ENCODE measurements at regions not wholly inside any gene's neighbourhood (a gene's known extent, or its start where the extent isn't known, plus 50 kb on each side); places are given as distances from the start of the nearest gene placed in this dataset.
"Not testable (repeated sequence)": the region's sequence is repeated elsewhere in the genome, so short reads cannot be mapped to it uniquely, and the experiment has no call there.

GRCh38 chr15:96849271-96849900 lies 518.9 kb downstream of the NR2F2 start:
- no peaks in the 10 kb centered on the region for H3K4me1 ChIP-seq (ENCODE audit: control insufficient read depth in 3 of 3, insufficient read depth in 2 of 3, low read depth in 1 of 3, low read length in 2 of 3)
- FAIRE-seq (no peak), DNase-seq (no peak)
- H3K9me3 ChIP-seq (ENCODE audit: control insufficient read depth in 2 of 2, insufficient read depth in 1 of 2, low read depth in 1 of 2, low read length in 1 of 2), result peaks cover 0 to 8% of the 10 kb centered on the region in 2 donors
- no peak overlapping the region for H3K4me3 ChIP-seq (ENCODE audit: low read depth in 1 of 3, low read length in 3 of 3)
- 27 to 43% (median 32%) methylated on average over 11 of the region's 11 CpGs for WGBS, 3 donors
- no peaks in the 10 kb centered on the region for H3K36me3 ChIP-seq (ENCODE audit: control insufficient read depth in 3 of 3, insufficient read depth in 2 of 3, low read depth in 1 of 3, low read length in 3 of 3)
- H3K27me3 ChIP-seq (ENCODE audit: control insufficient read depth in 3 of 3, insufficient read depth in 3 of 3, low read length in 3 of 3), result no peaks in the 10 kb centered on the region
- H3K27ac ChIP-seq (ENCODE audit: low read depth in 1 of 3, low read length in 2 of 3), result no peak overlapping the region

GRCh38 chr15:96851613-96852012 lies 521.1 kb downstream of the NR2F2 start:
- no peaks in the 10 kb centered on the region for H3K27me3 ChIP-seq (ENCODE audit: control insufficient read depth in 3 of 3, insufficient read depth in 3 of 3, low read length in 3 of 3)
- H3K27ac ChIP-seq (ENCODE audit: low read depth in 1 of 3, low read length in 2 of 3), result no peak overlapping the region
- H3K4me1 ChIP-seq (ENCODE audit: control insufficient read depth in 3 of 3, insufficient read depth in 2 of 3, low read depth in 1 of 3, low read length in 2 of 3), result no peaks in the 10 kb centered on the region
- WGBS, 3 donors, result 47 to 65% (median 58%) methylated on average over 3 of the region's 3 CpGs
- H3K4me3 ChIP-seq (ENCODE audit: low read depth in 1 of 3, low read length in 3 of 3), result no peak overlapping the region
- DNase-seq (no peak), FAIRE-seq (no peak)
- H3K9me3 ChIP-seq (ENCODE audit: control insufficient read depth in 2 of 2, insufficient read depth in 1 of 2, low read depth in 1 of 2, low read length in 1 of 2), result no peaks in the 10 kb centered on the region
- H3K36me3 ChIP-seq (ENCODE audit: control insufficient read depth in 3 of 3, insufficient read depth in 2 of 3, low read depth in 1 of 3, low read length in 3 of 3), result no peaks in the 10 kb centered on the region

GRCh38 chr15:96858694-96859093 lies 528.2 kb downstream of the NR2F2 start:
- no peak overlapping the region for H3K27ac ChIP-seq (ENCODE audit: low read depth in 1 of 3, low read length in 2 of 3)
- 67 to 77% (median 68%) methylated on average over 9 of the region's 9 CpGs for WGBS, 3 donors
- DNase-seq (no peak), FAIRE-seq (no peak)
- no peaks in the 10 kb centered on the region for H3K36me3 ChIP-seq (ENCODE audit: control insufficient read depth in 3 of 3, insufficient read depth in 2 of 3, low read depth in 1 of 3, low read length in 3 of 3)
- H3K4me1 ChIP-seq (ENCODE audit: control insufficient read depth in 3 of 3, insufficient read depth in 2 of 3, low read depth in 1 of 3, low read length in 2 of 3), result no peaks in the 10 kb centered on the region
- no peaks in the 10 kb centered on the region for H3K27me3 ChIP-seq (ENCODE audit: control insufficient read depth in 3 of 3, insufficient read depth in 3 of 3, low read length in 3 of 3)
- H3K9me3 ChIP-seq (ENCODE audit: control insufficient read depth in 2 of 2, insufficient read depth in 1 of 2, low read depth in 1 of 2, low read length in 1 of 2), result no peaks in the 10 kb centered on the region
- H3K4me3 ChIP-seq (ENCODE audit: low read depth in 1 of 3, low read length in 3 of 3), result no peak overlapping the region

GRCh38 chr15:96860741-96861140 lies 530.2 kb downstream of the NR2F2 start:
- no peak for DNase-seq
- Histone ChIP-seq H3K9me3 (ENCODE audit: control insufficient read depth in 2 of 2, insufficient read depth in 1 of 2, low read depth in 1 of 2, low read length in 1 of 2) (no peaks in the 10 kb centered on the region), H3K27ac (ENCODE audit: low read depth in 1 of 3, low read length in 2 of 3) (no peak overlapping the region), H3K4me1 (ENCODE audit: control insufficient read depth in 3 of 3, insufficient read depth in 2 of 3, low read depth in 1 of 3, low read length in 2 of 3) (no peaks in the 10 kb centered on the region), H3K36me3 (ENCODE audit: control insufficient read depth in 3 of 3, insufficient read depth in 2 of 3, low read depth in 1 of 3, low read length in 3 of 3) (no peaks in the 10 kb centered on the region), H3K27me3 (ENCODE audit: control insufficient read depth in 3 of 3, insufficient read depth in 3 of 3, low read length in 3 of 3) (no peaks in the 10 kb centered on the region), H3K4me3 (ENCODE audit: low read depth in 1 of 3, low read length in 3 of 3) (no peak overlapping the region)
- 45 to 64% (median 53%) methylated on average over 4 of the region's 4 CpGs for WGBS, 3 donors
- no peak for FAIRE-seq

GRCh38 chr15:96867992-96868391 lies 537.5 kb downstream of the NR2F2 start:
- no peak for FAIRE-seq
- Histone ChIP-seq H3K4me3 (ENCODE audit: low read depth in 1 of 3, low read length in 3 of 3) (no peak overlapping the region), H3K9me3 (ENCODE audit: control insufficient read depth in 2 of 2, insufficient read depth in 1 of 2, low read depth in 1 of 2, low read length in 1 of 2) (peaks cover 0 to 8% of the 10 kb centered on the region in 2 donors), H3K4me1 (ENCODE audit: control insufficient read depth in 3 of 3, insufficient read depth in 2 of 3, low read depth in 1 of 3, low read length in 2 of 3) (no peaks in the 10 kb centered on the region), H3K36me3 (ENCODE audit: control insufficient read depth in 3 of 3, insufficient read depth in 2 of 3, low read depth in 1 of 3, low read length in 3 of 3) (no peaks in the 10 kb centered on the region), H3K27ac (ENCODE audit: low read depth in 1 of 3, low read length in 2 of 3) (no peak overlapping the region), H3K27me3 (ENCODE audit: control insufficient read depth in 3 of 3, insufficient read depth in 3 of 3, low read length in 3 of 3) (peaks cover 0 to 2% (median 0%) of the 10 kb centered on the region in 3 donors)
- 71 to 84% (median 77%) methylated on average over 8 of the region's 8 CpGs for WGBS, 3 donors
- no peak for DNase-seq

GRCh38 chr15:96869122-96869521 lies 538.6 kb downstream of the NR2F2 start:
- DNase-seq (no peak), FAIRE-seq (no peak)
- no peaks in the 10 kb centered on the region for H3K4me1 ChIP-seq (ENCODE audit: control insufficient read depth in 3 of 3, insufficient read depth in 2 of 3, low read depth in 1 of 3, low read length in 2 of 3)
- no peaks in the 10 kb centered on the region for H3K36me3 ChIP-seq (ENCODE audit: control insufficient read depth in 3 of 3, insufficient read depth in 2 of 3, low read depth in 1 of 3, low read length in 3 of 3)
- peaks cover 0 to 8% of the 10 kb centered on the region in 2 donors for H3K9me3 ChIP-seq (ENCODE audit: control insufficient read depth in 2 of 2, insufficient read depth in 1 of 2, low read depth in 1 of 2, low read length in 1 of 2)
- H3K27ac ChIP-seq (ENCODE audit: low read depth in 1 of 3, low read length in 2 of 3), result no peak overlapping the region
- H3K4me3 ChIP-seq (ENCODE audit: low read depth in 1 of 3, low read length in 3 of 3), result no peak overlapping the region
- H3K27me3 ChIP-seq (ENCODE audit: control insufficient read depth in 3 of 3, insufficient read depth in 3 of 3, low read length in 3 of 3), result peaks cover 0 to 2% (median 0%) of the 10 kb centered on the region in 3 donors
- 93 to 100% (median 99%) methylated on average over 1 of the region's 1 CpG for WGBS, 3 donors

GRCh38 chr15:96869790-96870189 lies 539.3 kb downstream of the NR2F2 start:
- 11 to 35% (median 17%) methylated on average over 1 of the region's 1 CpG for WGBS, 3 donors
- H3K4me1 ChIP-seq (ENCODE audit: control insufficient read depth in 3 of 3, insufficient read depth in 2 of 3, low read depth in 1 of 3, low read length in 2 of 3), result no peaks in the 10 kb centered on the region
- DNase-seq (no peak), FAIRE-seq (no peak)
- H3K27me3 ChIP-seq (ENCODE audit: control insufficient read depth in 3 of 3, insufficient read depth in 3 of 3, low read length in 3 of 3), result peaks cover 0 to 2% (median 0%) of the 10 kb centered on the region in 3 donors
- H3K4me3 ChIP-seq (ENCODE audit: low read depth in 1 of 3, low read length in 3 of 3), result no peak overlapping the region
- H3K9me3 ChIP-seq (ENCODE audit: control insufficient read depth in 2 of 2, insufficient read depth in 1 of 2, low read depth in 1 of 2, low read length in 1 of 2), result peaks cover 0 to 8% of the 10 kb centered on the region in 2 donors
- no peaks in the 10 kb centered on the region for H3K36me3 ChIP-seq (ENCODE audit: control insufficient read depth in 3 of 3, insufficient read depth in 2 of 3, low read depth in 1 of 3, low read length in 3 of 3)
- no peak overlapping the region for H3K27ac ChIP-seq (ENCODE audit: low read depth in 1 of 3, low read length in 2 of 3)

GRCh38 chr15:96870580-96870979 lies 540.1 kb downstream of the NR2F2 start:
- H3K4me1 ChIP-seq (ENCODE audit: control insufficient read depth in 3 of 3, insufficient read depth in 2 of 3, low read depth in 1 of 3, low read length in 2 of 3), result no peaks in the 10 kb centered on the region
- no peak overlapping the region for H3K4me3 ChIP-seq (ENCODE audit: low read depth in 1 of 3, low read length in 3 of 3)
- H3K27me3 ChIP-seq (ENCODE audit: control insufficient read depth in 3 of 3, insufficient read depth in 3 of 3, low read length in 3 of 3), result peaks cover 0 to 2% (median 0%) of the 10 kb centered on the region in 3 donors
- 81 to 85% (median 83%) methylated on average over 8 of the region's 8 CpGs for WGBS, 3 donors
- H3K9me3 ChIP-seq (ENCODE audit: control insufficient read depth in 2 of 2, insufficient read depth in 1 of 2, low read depth in 1 of 2, low read length in 1 of 2), result peaks cover 0 to 8% of the 10 kb centered on the region in 2 donors
- no peaks in the 10 kb centered on the region for H3K36me3 ChIP-seq (ENCODE audit: control insufficient read depth in 3 of 3, insufficient read depth in 2 of 3, low read depth in 1 of 3, low read length in 3 of 3)
- FAIRE-seq (no peak), DNase-seq (no peak)
- H3K27ac ChIP-seq (ENCODE audit: low read depth in 1 of 3, low read length in 2 of 3), result no peak overlapping the region

- not testable (repeated sequence) for H3K27me3 ChIP-seq (ENCODE audit: control insufficient read depth in 3 of 3, insufficient read depth in 3 of 3, low read length in 3 of 3); H3K4me3 ChIP-seq (ENCODE audit: low read depth in 1 of 3, low read length in 3 of 3); H3K27ac ChIP-seq (ENCODE audit: low read depth in 1 of 3, low read length in 2 of 3); H3K9me3 ChIP-seq (ENCODE audit: control insufficient read depth in 2 of 2, insufficient read depth in 1 of 2, low read depth in 1 of 2, low read length in 1 of 2); H3K4me1 ChIP-seq (ENCODE audit: control insufficient read depth in 3 of 3, insufficient read depth in 2 of 3, low read depth in 1 of 3, low read length in 2 of 3); DNase-seq; H3K36me3 ChIP-seq (ENCODE audit: control insufficient read depth in 3 of 3, insufficient read depth in 2 of 3, low read depth in 1 of 3, low read length in 3 of 3); FAIRE-seq
- 83 to 87% (median 84%) methylated on average over 6 of the region's 6 CpGs for WGBS, 3 donors
Measured at GRCh38 chr15:96877442-96877841, 546.9 kb downstream of the NR2F2 start.

All from small intestine (tissue), 7 donors.